ENCODE measurements at regions not wholly inside any gene's neighbourhood (a gene's known extent, or its start where the extent isn't known, plus 50 kb on each side); places are given as distances from the start of the nearest gene placed in this dataset.

GRCh38 chr20:11270566-11270965 lies 596.8 kb upstream of the JAG1 start:
- ATAC-seq (ENCODE audit: low FRiP score) (no peak), DNase-seq (ENCODE audit: low spot score) (no peak)
- TF ChIP-seq, protein P1, sequence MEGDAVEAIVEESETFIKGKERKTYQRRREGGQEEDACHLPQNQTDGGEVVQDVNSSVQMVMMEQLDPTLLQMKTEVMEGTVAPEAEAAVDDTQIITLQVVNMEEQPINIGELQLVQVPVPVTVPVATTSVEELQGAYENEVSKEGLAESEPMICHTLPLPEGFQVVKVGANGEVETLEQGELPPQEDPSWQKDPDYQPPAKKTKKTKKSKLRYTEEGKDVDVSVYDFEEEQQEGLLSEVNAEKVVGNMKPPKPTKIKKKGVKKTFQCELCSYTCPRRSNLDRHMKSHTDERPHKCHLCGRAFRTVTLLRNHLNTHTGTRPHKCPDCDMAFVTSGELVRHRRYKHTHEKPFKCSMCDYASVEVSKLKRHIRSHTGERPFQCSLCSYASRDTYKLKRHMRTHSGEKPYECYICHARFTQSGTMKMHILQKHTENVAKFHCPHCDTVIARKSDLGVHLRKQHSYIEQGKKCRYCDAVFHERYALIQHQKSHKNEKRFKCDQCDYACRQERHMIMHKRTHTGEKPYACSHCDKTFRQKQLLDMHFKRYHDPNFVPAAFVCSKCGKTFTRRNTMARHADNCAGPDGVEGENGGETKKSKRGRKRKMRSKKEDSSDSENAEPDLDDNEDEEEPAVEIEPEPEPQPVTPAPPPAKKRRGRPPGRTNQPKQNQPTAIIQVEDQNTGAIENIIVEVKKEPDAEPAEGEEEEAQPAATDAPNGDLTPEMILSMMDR (IDR thresholded peaks at IDR 0.05): no peak

DNA sequence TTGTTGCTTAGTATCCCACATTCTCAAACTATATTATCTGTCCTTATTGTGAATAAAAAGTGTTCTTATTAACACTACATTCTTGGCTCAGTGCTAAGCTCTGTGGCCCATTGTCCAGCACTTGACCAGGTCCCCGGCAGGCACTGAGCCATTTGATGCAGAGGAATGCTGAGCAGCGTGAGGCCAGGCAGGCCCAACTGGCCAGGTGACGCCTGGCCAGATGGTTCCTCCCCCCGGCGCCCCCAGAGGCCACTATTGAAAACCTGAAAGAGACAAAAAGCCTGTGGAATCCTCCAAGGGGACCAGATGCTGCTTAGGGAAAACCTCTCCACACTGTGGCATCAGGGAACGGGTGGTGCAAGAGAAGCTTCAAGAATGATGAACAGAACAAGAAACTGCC lies 597.5 kb upstream of the JAG1 start:
- DNase-seq (ENCODE audit: low spot score): no peak
- no peak for ATAC-seq (ENCODE audit: low FRiP score)
- TF ChIP-seq, protein P1 (IDR thresholded peaks at IDR 0.05): no peak

- ATAC-seq (ENCODE audit: low FRiP score) (no peak), DNase-seq (ENCODE audit: low spot score) (no peak)
- TF ChIP-seq, protein P1 (IDR thresholded peaks at IDR 0.05): no peak
Measured at GRCh38 chr20:11271920-11272594, 598.3 kb upstream of the JAG1 start.

GRCh38 chr20:11274141-11274594 lies 600.4 kb upstream of the JAG1 start:
- TF ChIP-seq, protein P1 (IDR thresholded peaks at IDR 0.05): no peak
- DNase-seq (ENCODE audit: low spot score) (no peak), ATAC-seq (ENCODE audit: low FRiP score) (no peak)

DNA sequence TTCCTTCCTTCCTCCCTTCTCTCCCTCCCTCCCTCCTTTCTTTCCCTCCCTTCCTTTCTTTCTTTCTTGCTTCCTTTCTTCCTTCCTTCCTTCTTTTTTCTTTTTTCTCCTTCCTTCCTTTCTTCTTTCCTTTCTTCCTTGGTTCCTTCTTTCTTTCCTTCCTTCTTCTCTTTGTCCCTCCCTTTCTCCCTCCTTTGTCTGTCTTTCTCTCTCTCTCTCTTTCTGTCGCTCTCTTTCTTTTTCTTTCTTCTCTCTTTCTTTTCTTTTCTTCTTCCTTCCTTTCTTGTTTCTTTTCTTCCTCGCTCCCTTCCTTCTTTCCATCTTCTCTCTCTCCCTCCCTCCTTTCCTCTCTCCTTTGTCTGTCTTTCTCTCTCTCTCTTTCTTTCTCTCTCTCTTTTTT lies 601.9 kb upstream of the JAG1 start:
- DNase-seq (ENCODE audit: low spot score) (no peak), ATAC-seq (ENCODE audit: low FRiP score) (no peak)
- TF ChIP-seq, protein P1 (IDR thresholded peaks at IDR 0.05): no peak

GRCh38 chr20:11277170-11277569 lies 603.4 kb upstream of the JAG1 start:
- TF ChIP-seq, protein P1 (IDR thresholded peaks at IDR 0.05): no peak
- ATAC-seq (ENCODE audit: low FRiP score): no peak

DNA sequence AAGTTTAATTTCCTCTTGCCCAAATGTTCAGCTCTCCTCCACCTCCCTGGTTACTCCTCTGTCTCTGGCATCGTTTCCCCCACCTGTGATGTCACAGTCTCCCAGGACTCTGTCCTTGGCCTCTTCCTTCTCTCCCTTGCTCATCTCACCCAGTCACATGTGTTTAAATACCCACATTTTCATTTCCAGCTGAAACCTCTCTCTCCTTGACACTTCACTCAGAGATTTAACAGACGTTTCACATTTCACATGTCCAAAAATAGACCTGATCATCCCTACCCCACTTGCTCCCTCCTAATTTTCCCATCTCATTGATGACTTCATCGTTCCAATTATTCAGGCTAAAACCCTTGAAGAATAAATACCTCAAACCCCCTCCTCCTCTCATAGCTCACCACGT lies 604.1 kb upstream of the JAG1 start:
- ATAC-seq (ENCODE audit: low FRiP score) (no peak), DNase-seq (ENCODE audit: low spot score) (no peak)
- TF ChIP-seq, protein P1 (IDR thresholded peaks at IDR 0.05): no peak

More at GRCh38 chr20:11277170-11277569, 603.4 kb upstream of the JAG1 start:
- no peak for DNase-seq (ENCODE audit: low spot score)

Data from omental fat pad (tissue), 3 donors.